ENCODE measurements at regions not wholly inside any gene's neighbourhood (a gene's known extent, or its start where the extent isn't known, plus 50 kb on each side); places are given as distances from the start of the nearest gene placed in this dataset.

DNA sequence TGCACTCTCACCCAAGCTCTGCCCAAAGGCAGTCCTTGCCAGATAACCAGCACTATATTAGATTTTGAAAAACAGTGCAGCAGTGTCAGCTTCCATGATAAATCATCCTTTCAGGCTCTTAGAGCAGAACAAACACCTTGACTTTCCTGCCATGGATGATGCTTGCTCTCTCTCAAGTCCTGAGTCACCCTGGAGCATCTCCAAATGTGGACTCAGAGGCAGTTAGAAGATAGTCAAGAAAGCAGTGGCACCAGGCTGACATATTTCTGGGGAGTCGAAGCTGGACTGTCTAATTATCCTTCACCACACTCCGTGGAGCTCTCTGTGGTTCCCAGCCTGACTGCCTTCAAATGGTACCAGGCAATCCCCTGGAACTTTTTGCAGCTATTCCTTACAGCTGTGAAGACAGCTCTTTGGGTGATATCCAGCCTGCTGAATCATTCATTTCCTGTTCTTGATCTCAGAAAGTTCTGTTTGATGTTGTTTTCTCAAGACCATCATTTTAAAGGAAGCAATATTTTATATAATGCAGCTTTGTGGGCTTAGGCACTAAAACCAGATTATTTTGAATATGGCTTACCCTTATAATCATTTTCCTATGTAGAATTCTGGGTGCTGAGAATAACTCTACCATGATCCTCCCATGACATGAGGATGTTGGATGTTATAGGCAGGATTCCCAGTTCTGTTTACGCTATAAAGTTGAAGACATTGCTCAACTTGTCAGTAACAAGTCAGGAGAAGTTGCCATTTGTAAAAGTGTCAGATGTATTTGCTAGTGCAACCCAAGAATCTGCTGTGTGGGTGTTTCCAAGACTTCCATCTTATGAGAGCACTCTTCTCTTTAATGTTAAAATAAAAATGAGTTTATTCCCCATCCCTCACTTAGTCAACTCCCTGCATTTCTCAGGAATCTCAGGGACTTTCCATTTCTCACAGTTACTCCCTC is 233.8 kb downstream of the C7orf25 start:
- FAIRE-seq = peak; percentile 92

DNA sequence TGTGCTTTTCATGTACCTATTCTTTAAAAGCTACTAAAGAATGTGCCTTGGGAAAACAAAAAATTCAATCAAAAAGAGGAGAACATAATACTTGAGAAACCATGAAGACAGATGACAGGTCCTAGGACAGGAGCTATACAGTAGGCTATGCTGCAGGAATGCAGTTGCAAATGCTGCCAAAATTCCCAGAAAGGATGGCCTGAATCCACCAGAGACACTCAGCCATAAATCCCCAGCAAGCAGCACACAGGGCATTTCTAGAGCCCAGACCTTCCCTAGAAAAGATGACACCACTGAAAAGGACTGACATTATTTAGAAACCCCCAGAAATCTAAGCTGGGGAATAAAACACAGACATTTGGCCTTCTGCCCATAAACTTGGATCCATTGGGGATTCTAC is 237.3 kb downstream of the C7orf25 start:
- TF ChIP-seq, protein P1, sequence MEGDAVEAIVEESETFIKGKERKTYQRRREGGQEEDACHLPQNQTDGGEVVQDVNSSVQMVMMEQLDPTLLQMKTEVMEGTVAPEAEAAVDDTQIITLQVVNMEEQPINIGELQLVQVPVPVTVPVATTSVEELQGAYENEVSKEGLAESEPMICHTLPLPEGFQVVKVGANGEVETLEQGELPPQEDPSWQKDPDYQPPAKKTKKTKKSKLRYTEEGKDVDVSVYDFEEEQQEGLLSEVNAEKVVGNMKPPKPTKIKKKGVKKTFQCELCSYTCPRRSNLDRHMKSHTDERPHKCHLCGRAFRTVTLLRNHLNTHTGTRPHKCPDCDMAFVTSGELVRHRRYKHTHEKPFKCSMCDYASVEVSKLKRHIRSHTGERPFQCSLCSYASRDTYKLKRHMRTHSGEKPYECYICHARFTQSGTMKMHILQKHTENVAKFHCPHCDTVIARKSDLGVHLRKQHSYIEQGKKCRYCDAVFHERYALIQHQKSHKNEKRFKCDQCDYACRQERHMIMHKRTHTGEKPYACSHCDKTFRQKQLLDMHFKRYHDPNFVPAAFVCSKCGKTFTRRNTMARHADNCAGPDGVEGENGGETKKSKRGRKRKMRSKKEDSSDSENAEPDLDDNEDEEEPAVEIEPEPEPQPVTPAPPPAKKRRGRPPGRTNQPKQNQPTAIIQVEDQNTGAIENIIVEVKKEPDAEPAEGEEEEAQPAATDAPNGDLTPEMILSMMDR (IDR thresholded peaks at IDR 0.05; ENCODE audit: insufficient read depth, low read depth, low read length) = no peak
- TF ChIP-seq EZH2 (IDR thresholded peaks at IDR 0.05; ENCODE audit: insufficient read depth, low read length) = no peak
- no peaks in the 10 kb centered on the region for H4K20me1 ChIP-seq (ENCODE audit: insufficient read depth, low read length)
- DNase-seq (ENCODE audit: low read depth) (no peak), FAIRE-seq (no peak)
- H3K27me3 Mint-ChIP-seq (ENCODE audit: low read depth, unreplicated experiment) = no peaks in the 10 kb centered on the region
- no peaks in the 10 kb centered on the region for H3K9me3 ChIP-seq (ENCODE audit: insufficient read depth, low read depth, low read length)
- H3K36me3 Mint-ChIP-seq (ENCODE audit: low read depth, unreplicated experiment) = no peaks in the 10 kb centered on the region
- H3K36me3 ChIP-seq (ENCODE audit: insufficient read depth, low read length) = no peaks in the 10 kb centered on the region
- H2AFZ ChIP-seq (ENCODE audit: low read depth, low read length) = no peak overlapping the region
- H3K4me3 ChIP-seq (ENCODE audit: insufficient read depth, low read depth, low read length) = no peak overlapping the region
- H3K27ac ChIP-seq (ENCODE audit: low read depth, low read length) = no peak overlapping the region
- no peak overlapping the region for H3K4me3 Mint-ChIP-seq (ENCODE audit: unreplicated experiment)
- H3K4me1 Mint-ChIP-seq (ENCODE audit: low read depth, unreplicated experiment) = peaks cover 9% of the 10 kb centered on the region
- H3K4me1 ChIP-seq (ENCODE audit: insufficient read depth, low read length) = peaks cover 14% of the 10 kb centered on the region
- no peaks in the 10 kb centered on the region for H3K27me3 ChIP-seq (ENCODE audit: insufficient read depth, low read length)
- H3K9ac ChIP-seq (ENCODE audit: low read length) = no peak overlapping the region
- H3K79me2 ChIP-seq (ENCODE audit: insufficient read depth, low read length) = no peaks in the 10 kb centered on the region
- H3K4me2 ChIP-seq (ENCODE audit: low read length) = no peak overlapping the region
- H3K9me3 Mint-ChIP-seq (ENCODE audit: unreplicated experiment) = no peaks in the 10 kb centered on the region
- H3K27ac Mint-ChIP-seq (ENCODE audit: unreplicated experiment) = no peak overlapping the region

More for the DNA sequence above, 233.8 kb downstream of the C7orf25 start:
- no peak overlapping the region for H3K4me3 ChIP-seq (ENCODE audit: insufficient read depth, low read depth, low read length)
- H3K79me2 ChIP-seq (ENCODE audit: insufficient read depth, low read length) = no peaks in the 10 kb centered on the region
- TF ChIP-seq, protein P1 (IDR thresholded peaks at IDR 0.05; ENCODE audit: insufficient read depth, low read depth, low read length) = no peak
- no peak for TF ChIP-seq EZH2 (IDR thresholded peaks at IDR 0.05; ENCODE audit: insufficient read depth, low read length)
- H3K4me2 ChIP-seq (ENCODE audit: low read length) = peak overlapping the region; percentile 48
- no peak overlapping the region for H3K27ac Mint-ChIP-seq (ENCODE audit: unreplicated experiment)
- H3K27ac ChIP-seq (ENCODE audit: low read depth, low read length) = no peak overlapping the region
- H3K4me1 Mint-ChIP-seq (ENCODE audit: low read depth, unreplicated experiment) = peaks cover 7% of the 10 kb centered on the region
- H3K4me3 Mint-ChIP-seq (ENCODE audit: unreplicated experiment) = no peak overlapping the region
- H3K9me3 Mint-ChIP-seq (ENCODE audit: unreplicated experiment) = no peaks in the 10 kb centered on the region
- H3K27me3 Mint-ChIP-seq (ENCODE audit: low read depth, unreplicated experiment) = no peaks in the 10 kb centered on the region
- no peak overlapping the region for H3K9ac ChIP-seq (ENCODE audit: low read length)
- H3K9me3 ChIP-seq (ENCODE audit: insufficient read depth, low read depth, low read length) = no peaks in the 10 kb centered on the region
- peaks cover 14% of the 10 kb centered on the region for H3K4me1 ChIP-seq (ENCODE audit: insufficient read depth, low read length)
- no peaks in the 10 kb centered on the region for H4K20me1 ChIP-seq (ENCODE audit: insufficient read depth, low read length)
- H3K36me3 Mint-ChIP-seq (ENCODE audit: low read depth, unreplicated experiment) = no peaks in the 10 kb centered on the region
- peak; percentile 94 for DNase-seq (ENCODE audit: low read depth)
- no peaks in the 10 kb centered on the region for H3K27me3 ChIP-seq (ENCODE audit: insufficient read depth, low read length)
- H3K36me3 ChIP-seq (ENCODE audit: insufficient read depth, low read length) = no peaks in the 10 kb centered on the region
- no peak overlapping the region for H2AFZ ChIP-seq (ENCODE audit: low read depth, low read length)

DNA sequence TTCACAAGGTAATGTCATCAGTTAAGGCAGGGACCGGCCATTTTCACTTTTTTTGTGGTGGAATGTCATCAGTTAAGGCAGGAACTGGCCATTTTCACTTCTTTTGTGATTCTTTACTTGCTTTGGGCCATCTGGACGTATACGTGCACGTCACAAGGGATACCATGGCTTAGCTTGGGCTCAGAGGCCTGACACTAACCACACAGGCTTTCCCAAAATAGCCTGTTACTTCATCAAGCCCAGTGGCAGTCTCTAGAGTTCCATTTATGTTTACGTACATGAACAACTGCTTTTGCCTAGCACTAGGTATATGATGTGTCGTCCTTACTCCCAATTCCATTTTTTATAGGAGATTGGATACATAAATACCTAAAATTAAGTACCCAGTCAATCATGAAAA is 237.9 kb downstream of the C7orf25 start:
- DNase-seq (ENCODE audit: low read depth) (no peak), FAIRE-seq (no peak)
- Histone ChIP-seq H2AFZ (ENCODE audit: low read depth, low read length) (no peak overlapping the region), H3K27me3 (ENCODE audit: insufficient read depth, low read length) (no peaks in the 10 kb centered on the region), H3K36me3 (ENCODE audit: insufficient read depth, low read length) (no peaks in the 10 kb centered on the region), H3K4me3 (ENCODE audit: insufficient read depth, low read depth, low read length) (no peak overlapping the region), H4K20me1 (ENCODE audit: insufficient read depth, low read length) (no peaks in the 10 kb centered on the region), H3K27ac (ENCODE audit: low read depth, low read length) (no peak overlapping the region), H3K9me3 (ENCODE audit: insufficient read depth, low read depth, low read length) (no peaks in the 10 kb centered on the region), H3K4me1 (ENCODE audit: insufficient read depth, low read length) (peaks cover 14% of the 10 kb centered on the region), H3K79me2 (ENCODE audit: insufficient read depth, low read length) (no peaks in the 10 kb centered on the region), H3K4me2 (ENCODE audit: low read length) (no peak overlapping the region), H3K9ac (ENCODE audit: low read length) (no peak overlapping the region)
- no peaks in the 10 kb centered on the region for H3K9me3 Mint-ChIP-seq (ENCODE audit: unreplicated experiment)
- H3K27me3 Mint-ChIP-seq (ENCODE audit: low read depth, unreplicated experiment) = no peaks in the 10 kb centered on the region
- no peak for TF ChIP-seq EZH2 (IDR thresholded peaks at IDR 0.05; ENCODE audit: insufficient read depth, low read length)
- TF ChIP-seq, protein P1 (IDR thresholded peaks at IDR 0.05; ENCODE audit: insufficient read depth, low read depth, low read length) = no peak
- H3K36me3 Mint-ChIP-seq (ENCODE audit: low read depth, unreplicated experiment) = no peaks in the 10 kb centered on the region
- no peak overlapping the region for H3K27ac Mint-ChIP-seq (ENCODE audit: unreplicated experiment)
- no peak overlapping the region for H3K4me3 Mint-ChIP-seq (ENCODE audit: unreplicated experiment)
- peaks cover 9% of the 10 kb centered on the region for H3K4me1 Mint-ChIP-seq (ENCODE audit: low read depth, unreplicated experiment)

Measured in astrocyte (in vitro differentiated cells and primary cell).